ENCODE measurements at regions not wholly inside any gene's neighbourhood (a gene's known extent, or its start where the extent isn't known, plus 50 kb on each side); places are given as distances from the start of the nearest gene placed in this dataset.

DNA sequence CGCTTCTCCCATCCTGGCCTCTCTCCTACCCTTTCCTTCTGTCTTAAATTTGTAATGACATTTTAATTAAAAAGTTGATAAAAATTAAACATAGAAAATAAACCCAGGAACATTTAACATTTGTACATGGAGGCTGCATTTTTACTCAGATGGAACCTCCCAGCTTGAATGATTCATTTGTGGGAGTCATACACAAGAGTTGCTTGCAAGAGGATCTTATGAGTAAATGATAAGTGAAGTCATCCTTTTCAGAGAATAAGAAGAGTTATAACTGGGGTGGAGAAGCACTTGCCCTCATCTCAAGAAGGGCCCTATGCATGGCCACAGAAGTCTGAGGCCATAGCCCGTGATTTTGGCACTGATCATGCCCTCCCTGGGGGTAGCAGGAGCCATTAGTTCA, 482.9 kb upstream of the BOD1L1 start:
- Histone ChIP-seq H3K27me3 (ENCODE audit: insufficient read depth, low read depth) (no peaks in the 10 kb centered on the region), H2AFZ (no peak overlapping the region), H3K9me3 (ENCODE audit: insufficient read depth, low read depth) (no peaks in the 10 kb centered on the region), H4K20me1 (ENCODE audit: insufficient read depth) (no peaks in the 10 kb centered on the region), H3K4me3 (no peak overlapping the region), H3K9me2 (ENCODE audit: insufficient read depth) (no peaks in the 10 kb centered on the region), H3K79me2 (ENCODE audit: low read depth) (no peaks in the 10 kb centered on the region), H3K27ac (no peak overlapping the region), H3K36me3 (ENCODE audit: low read depth) (no peaks in the 10 kb centered on the region), H3K4me1 (replicated peaks; ENCODE audit: insufficient read depth) (no peaks in the 10 kb centered on the region), H3K4me2 (no peak overlapping the region), H3F3A (ENCODE audit: insufficient read depth, low read depth) (no peaks in the 10 kb centered on the region)
- intact Hi-C loops (cut with micrococcal nuclease; ENCODE audit: unreplicated experiment): no loop called here
- ChIA-PET CTCF (no interaction called here), POLR2A (ENCODE audit: unreplicated experiment) (interaction anchor here (0.6 kb wide), 1 partner anchor 289 kb away, joined by 4 read pairs; no protein-coding TSS in a partner anchor)
- TF ChIP-seq EZH2 (IDR thresholded peaks at IDR 0.05; ENCODE audit: low read depth): no peak
- TF ChIP-seq, protein P1, sequence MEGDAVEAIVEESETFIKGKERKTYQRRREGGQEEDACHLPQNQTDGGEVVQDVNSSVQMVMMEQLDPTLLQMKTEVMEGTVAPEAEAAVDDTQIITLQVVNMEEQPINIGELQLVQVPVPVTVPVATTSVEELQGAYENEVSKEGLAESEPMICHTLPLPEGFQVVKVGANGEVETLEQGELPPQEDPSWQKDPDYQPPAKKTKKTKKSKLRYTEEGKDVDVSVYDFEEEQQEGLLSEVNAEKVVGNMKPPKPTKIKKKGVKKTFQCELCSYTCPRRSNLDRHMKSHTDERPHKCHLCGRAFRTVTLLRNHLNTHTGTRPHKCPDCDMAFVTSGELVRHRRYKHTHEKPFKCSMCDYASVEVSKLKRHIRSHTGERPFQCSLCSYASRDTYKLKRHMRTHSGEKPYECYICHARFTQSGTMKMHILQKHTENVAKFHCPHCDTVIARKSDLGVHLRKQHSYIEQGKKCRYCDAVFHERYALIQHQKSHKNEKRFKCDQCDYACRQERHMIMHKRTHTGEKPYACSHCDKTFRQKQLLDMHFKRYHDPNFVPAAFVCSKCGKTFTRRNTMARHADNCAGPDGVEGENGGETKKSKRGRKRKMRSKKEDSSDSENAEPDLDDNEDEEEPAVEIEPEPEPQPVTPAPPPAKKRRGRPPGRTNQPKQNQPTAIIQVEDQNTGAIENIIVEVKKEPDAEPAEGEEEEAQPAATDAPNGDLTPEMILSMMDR (conservative IDR thresholded peaks at IDR 0.05): no peak
- DNase-seq: no peak
- no TSS peak for BruUV-seq (replicated peaks)

DNA sequence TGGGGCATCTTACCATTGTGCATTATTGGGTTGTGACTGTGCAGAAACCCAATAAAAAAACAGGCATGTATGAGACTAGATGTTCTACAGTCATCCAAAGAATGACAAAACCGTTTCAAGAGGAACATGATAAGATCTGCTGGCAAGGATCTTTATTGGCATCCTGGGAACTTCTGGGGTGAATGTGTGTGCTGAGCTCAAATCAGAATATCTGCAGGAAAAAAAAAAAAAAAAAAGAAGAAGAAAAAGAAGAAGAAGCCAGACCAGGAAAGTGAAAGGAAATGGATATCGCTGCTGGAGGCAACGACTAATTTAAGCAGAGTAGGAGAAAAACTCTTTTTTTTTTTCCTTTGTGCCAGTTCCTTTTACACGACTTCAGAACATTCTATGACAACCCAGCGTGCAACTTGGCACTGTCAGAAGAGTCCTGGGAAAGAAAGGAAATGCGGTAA, 484.2 kb upstream of the BOD1L1 start:
- CTCF ChIA-PET: no interaction called here
- Histone ChIP-seq H3K4me1 (replicated peaks; ENCODE audit: insufficient read depth) (no peaks in the 10 kb centered on the region), H3K4me3 (no peak overlapping the region), H3K27me3 (ENCODE audit: insufficient read depth, low read depth) (no peaks in the 10 kb centered on the region), H3K36me3 (ENCODE audit: low read depth) (no peaks in the 10 kb centered on the region), H2AFZ (no peak overlapping the region), H3K9me3 (ENCODE audit: insufficient read depth, low read depth) (no peaks in the 10 kb centered on the region), H3K79me2 (ENCODE audit: low read depth) (no peaks in the 10 kb centered on the region), H3K27ac (no peak overlapping the region), H3F3A (ENCODE audit: insufficient read depth, low read depth) (no peaks in the 10 kb centered on the region), H4K20me1 (ENCODE audit: insufficient read depth) (no peaks in the 10 kb centered on the region), H3K4me2 (peak overlapping the region; percentile 19; the same call in 1 of the 2 replicates), H3K9me2 (ENCODE audit: insufficient read depth) (no peaks in the 10 kb centered on the region)
- POLR2A ChIA-PET (ENCODE audit: unreplicated experiment): no interaction called here
- BruUV-seq (replicated peaks): no TSS peak
- intact Hi-C loops (cut with micrococcal nuclease; ENCODE audit: unreplicated experiment): no loop called here
- TF ChIP-seq, protein P1 (conservative IDR thresholded peaks at IDR 0.05): no peak
- TF ChIP-seq EZH2 (IDR thresholded peaks at IDR 0.05; ENCODE audit: low read depth): no peak
- DNase-seq: peak; percentile 4 to 51

DNA sequence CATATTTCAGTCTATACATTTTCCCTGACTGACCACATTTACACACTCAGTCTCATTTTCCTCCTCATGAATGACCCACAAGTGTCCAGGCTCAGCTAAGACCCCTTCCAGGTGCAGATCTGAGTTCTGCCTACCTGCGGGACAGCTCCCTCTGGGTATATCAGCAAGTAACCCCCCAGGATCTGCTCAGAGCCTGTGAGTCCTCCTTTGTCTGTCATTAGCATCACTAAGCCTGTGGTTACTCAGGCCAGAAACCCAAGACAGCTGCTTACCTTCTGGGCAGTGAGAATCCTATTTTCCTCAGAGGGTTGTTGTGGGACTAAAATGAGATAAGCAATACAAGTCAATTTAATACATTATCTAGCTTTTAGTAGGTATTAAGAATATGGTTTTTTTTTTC, 487.6 kb upstream of the BOD1L1 start:
- no peaks in the 10 kb centered on the region for H3F3A ChIP-seq (ENCODE audit: insufficient read depth, low read depth)
- H3K9me2 ChIP-seq (ENCODE audit: insufficient read depth): no peaks in the 10 kb centered on the region
- intact Hi-C loops (cut with micrococcal nuclease; ENCODE audit: unreplicated experiment): no loop called here
- H3K4me2 ChIP-seq: no peak overlapping the region
- ChIA-PET CTCF (no interaction called here), POLR2A (ENCODE audit: unreplicated experiment) (no interaction called here)
- H4K20me1 ChIP-seq (ENCODE audit: insufficient read depth): no peaks in the 10 kb centered on the region
- no peaks in the 10 kb centered on the region for H3K27me3 ChIP-seq (ENCODE audit: insufficient read depth, low read depth)
- DNase-seq: no peak
- H3K27ac ChIP-seq: no peak overlapping the region
- H3K36me3 ChIP-seq (ENCODE audit: low read depth): no peaks in the 10 kb centered on the region
- H3K4me1 ChIP-seq (replicated peaks; ENCODE audit: insufficient read depth): no peaks in the 10 kb centered on the region
- no peak overlapping the region for H3K4me3 ChIP-seq
- TF ChIP-seq, protein P1 (conservative IDR thresholded peaks at IDR 0.05): no peak
- no peak for TF ChIP-seq EZH2 (IDR thresholded peaks at IDR 0.05; ENCODE audit: low read depth)
- no TSS peak for BruUV-seq (replicated peaks)
- H3K79me2 ChIP-seq (ENCODE audit: low read depth): no peaks in the 10 kb centered on the region
- no peak overlapping the region for H2AFZ ChIP-seq
- H3K9me3 ChIP-seq (ENCODE audit: insufficient read depth, low read depth): no peaks in the 10 kb centered on the region
